Suprapubic skin (tissue), 4 donors: ENCODE measurements at regions not wholly inside any gene's neighbourhood (a gene's known extent, or its start where the extent isn't known, plus 50 kb on each side); places are given as distances from the start of the nearest gene placed in this dataset.

Experiments used
- CTCF ChIP-seq, 2 donors: fragments of 200-600 bp in 1 of 2; fragments of 450-650 bp in 1 of 2; sonication (generic) in 1 of 2; IDR thresholded peaks; one replicate each; pipeline ENCODE4 v1.5.1; 2016 to 2019; ENCODE audit warnings: antibody characterized with exemption in 2 of 2, mild to moderate bottlenecking in 1 of 2, moderate library complexity in 1 of 2
- EP300 ChIP-seq: sonication (generic); formaldehyde crosslinking; IDR thresholded peaks from one replicate; pipeline ENCODE4 v1.6.1; 2017; ENCODE audit warnings: antibody characterized with exemption
- POLR2A ChIP-seq, 2 donors: fragments of 450-650 bp; IDR thresholded peaks; one replicate each; pipeline ENCODE4 v1.6.1; 2017; ENCODE audit warnings: antibody characterized with exemption in 2 of 2, mild to moderate bottlenecking in 2 of 2, moderate library complexity in 2 of 2
- POLR2AphosphoS5 ChIP-seq, 3 donors: sonication (generic); formaldehyde crosslinking; IDR thresholded peaks; one replicate each; pipeline ENCODE4 v1.6.1; 2017; ENCODE audit warnings: antibody characterized with exemption in 3 of 3

GRCh38 chr13:82147526-82147925 lies 1734.7 kb downstream of the SLITRK1 start:
- no peak for TF ChIP-seq CTCF (IDR thresholded peaks at IDR 0.05)
- no peak for TF ChIP-seq POLR2AphosphoS5 (IDR thresholded peaks at IDR 0.05)
- TF ChIP-seq POLR2A (IDR thresholded peaks at IDR 0.05) = no peak
- TF ChIP-seq EP300 = no peak
